Loucy (cell line): ENCODE measurements at regions not wholly inside any gene's neighbourhood (a gene's known extent, or its start where the extent isn't known, plus 50 kb on each side); places are given as distances from the start of the nearest gene placed in this dataset.

Experiments used
- CTCF ChIP-seq: fragments of 200-600 bp; sonication (generic); conservative IDR thresholded peaks from 2 replicates; pipeline ENCODE4 v1.5.1; 2014; ENCODE audit warnings: mild to moderate bottlenecking, antibody characterized with exemption, low read length
- EZH2phosphoT487 ChIP-seq: fragments of 200-600 bp; IDR thresholded peaks from 2 replicates; pipeline ENCODE4 v1.6.1; 2018; ENCODE audit warnings: antibody characterized with exemption, mild to moderate bottlenecking, moderate library complexity, borderline replicate concordance

DNA sequence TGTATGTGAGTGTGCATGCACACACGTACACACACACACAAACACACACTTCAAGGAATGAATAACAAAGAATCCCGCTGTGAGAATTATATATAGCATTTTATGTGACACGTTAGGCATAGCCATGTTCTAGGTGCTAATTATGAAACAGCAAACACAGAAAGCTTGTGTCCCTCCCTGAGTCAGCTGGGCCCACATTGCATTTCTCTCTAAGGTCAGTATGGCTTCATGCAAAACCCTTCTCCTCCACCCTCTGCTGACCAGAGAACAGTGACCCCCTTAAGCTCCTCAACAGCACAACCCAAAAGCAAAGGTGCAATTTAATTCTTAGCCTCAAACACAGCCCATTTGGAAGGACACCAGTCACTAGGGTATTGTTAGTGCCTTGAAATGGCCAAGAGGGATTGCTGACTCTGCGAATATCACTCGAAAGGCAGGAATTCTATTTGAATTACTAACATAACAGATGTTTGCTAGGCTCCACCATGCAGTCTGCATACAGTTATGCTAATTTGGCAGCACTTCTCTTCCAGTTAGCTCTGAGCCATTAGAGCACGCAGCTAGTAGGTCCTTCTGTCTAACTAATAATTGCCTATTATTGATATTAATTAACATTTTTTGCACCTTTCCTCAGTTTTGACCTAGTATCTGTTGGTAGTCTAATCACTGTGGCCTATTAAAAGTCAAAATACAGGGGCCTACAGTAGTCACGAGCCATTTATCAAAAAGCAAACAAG is 149.0 kb downstream of the LNPK start:
- TF ChIP-seq CTCF (no peak), EZH2phosphoT487 (no peak)
